Adrenal gland (tissue), 5 donors: ENCODE measurements at regions not wholly inside any gene's neighbourhood (a gene's known extent, or its start where the extent isn't known, plus 50 kb on each side); places are given as distances from the start of the nearest gene placed in this dataset.

Source experiments
- POLR2A ChIP-seq, 2 donors: fragments of 450-650 bp; IDR thresholded peaks; one replicate each; pipeline ENCODE4 v1.6.1; 2017; ENCODE audit warnings: antibody characterized with exemption in 2 of 2, mild to moderate bottlenecking in 2 of 2, moderate library complexity in 1 of 2
- TF ChIP-seq, protein P1 (sequence below), 6 experiments: fragments of 450-650 bp in 4 of 6; fragments of 200-600 bp in 2 of 6; sonication (generic) in 1 of 6; IDR thresholded peaks; 1 replicate in 5 of 6; 2 replicates in 1 of 6; pipeline versions ENCODE4 v1.5.1 to v1.8.0; 2016 to 2021; ENCODE audit warnings: antibody characterized with exemption in 6 of 6, mild to moderate bottlenecking in 2 of 6, moderate library complexity in 1 of 6
- donor health status: DM: no; HTN: no; CAD: no.

DNA sequence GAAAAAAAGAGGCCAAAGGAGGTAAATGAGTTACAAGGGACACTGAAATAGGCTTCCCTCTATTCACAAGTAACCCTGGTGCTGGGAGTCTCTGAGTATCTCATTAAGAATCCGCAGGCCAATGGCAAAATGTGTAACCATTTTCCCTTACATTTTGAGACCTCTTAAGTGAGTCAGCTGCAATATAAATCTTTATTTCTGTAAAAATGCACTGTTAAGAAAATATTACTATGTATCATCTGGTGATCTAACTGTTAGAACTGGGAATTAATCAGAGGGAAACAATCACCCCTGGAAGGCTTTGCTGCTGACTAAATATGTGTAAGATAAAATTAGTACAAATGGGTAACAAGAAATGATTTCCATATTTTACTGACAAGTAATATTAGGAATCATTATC is 483.1 kb upstream of the CHST9 start:
- TF ChIP-seq, protein P1, sequence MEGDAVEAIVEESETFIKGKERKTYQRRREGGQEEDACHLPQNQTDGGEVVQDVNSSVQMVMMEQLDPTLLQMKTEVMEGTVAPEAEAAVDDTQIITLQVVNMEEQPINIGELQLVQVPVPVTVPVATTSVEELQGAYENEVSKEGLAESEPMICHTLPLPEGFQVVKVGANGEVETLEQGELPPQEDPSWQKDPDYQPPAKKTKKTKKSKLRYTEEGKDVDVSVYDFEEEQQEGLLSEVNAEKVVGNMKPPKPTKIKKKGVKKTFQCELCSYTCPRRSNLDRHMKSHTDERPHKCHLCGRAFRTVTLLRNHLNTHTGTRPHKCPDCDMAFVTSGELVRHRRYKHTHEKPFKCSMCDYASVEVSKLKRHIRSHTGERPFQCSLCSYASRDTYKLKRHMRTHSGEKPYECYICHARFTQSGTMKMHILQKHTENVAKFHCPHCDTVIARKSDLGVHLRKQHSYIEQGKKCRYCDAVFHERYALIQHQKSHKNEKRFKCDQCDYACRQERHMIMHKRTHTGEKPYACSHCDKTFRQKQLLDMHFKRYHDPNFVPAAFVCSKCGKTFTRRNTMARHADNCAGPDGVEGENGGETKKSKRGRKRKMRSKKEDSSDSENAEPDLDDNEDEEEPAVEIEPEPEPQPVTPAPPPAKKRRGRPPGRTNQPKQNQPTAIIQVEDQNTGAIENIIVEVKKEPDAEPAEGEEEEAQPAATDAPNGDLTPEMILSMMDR (IDR thresholded peaks at IDR 0.05) = no peak
- TF ChIP-seq POLR2A (IDR thresholded peaks at IDR 0.05) = no peak
